SKM-1 treated with dmso at 0.1 percent for 144 hours (cell line): ENCODE measurements at regions not wholly inside any gene's neighbourhood (a gene's known extent, or its start where the extent isn't known, plus 50 kb on each side); places are given as distances from the start of the nearest gene placed in this dataset.

ENCODE experiments used
- DNase-seq: peaks from one replicate; lab custom pipeline; 2025; ENCODE audit not compliant: unreplicated experiment; lab: John Stamatoyannopoulos, UW

DNA sequence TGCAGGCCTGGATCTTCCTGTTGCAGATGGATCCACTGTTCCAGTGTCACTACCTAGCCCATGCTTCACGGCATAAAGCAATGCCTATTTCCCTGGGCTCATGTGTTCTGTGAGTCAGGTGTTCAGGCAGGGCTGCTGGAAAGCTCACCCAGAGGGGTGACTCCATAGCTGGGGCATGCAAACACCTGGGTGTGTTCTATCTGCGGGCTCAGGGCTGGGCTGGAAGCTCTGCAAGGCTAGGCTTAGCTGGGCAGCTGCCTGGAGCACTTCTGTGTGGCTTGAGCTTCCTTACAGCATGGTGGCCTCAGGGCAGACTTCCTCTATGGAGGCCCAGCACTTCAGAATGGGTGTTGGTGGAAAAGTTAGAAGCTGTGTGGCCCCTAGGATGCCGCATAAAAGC, 139.9 kb downstream of the GADD45G start:
- no peak for DNase-seq

DNA sequence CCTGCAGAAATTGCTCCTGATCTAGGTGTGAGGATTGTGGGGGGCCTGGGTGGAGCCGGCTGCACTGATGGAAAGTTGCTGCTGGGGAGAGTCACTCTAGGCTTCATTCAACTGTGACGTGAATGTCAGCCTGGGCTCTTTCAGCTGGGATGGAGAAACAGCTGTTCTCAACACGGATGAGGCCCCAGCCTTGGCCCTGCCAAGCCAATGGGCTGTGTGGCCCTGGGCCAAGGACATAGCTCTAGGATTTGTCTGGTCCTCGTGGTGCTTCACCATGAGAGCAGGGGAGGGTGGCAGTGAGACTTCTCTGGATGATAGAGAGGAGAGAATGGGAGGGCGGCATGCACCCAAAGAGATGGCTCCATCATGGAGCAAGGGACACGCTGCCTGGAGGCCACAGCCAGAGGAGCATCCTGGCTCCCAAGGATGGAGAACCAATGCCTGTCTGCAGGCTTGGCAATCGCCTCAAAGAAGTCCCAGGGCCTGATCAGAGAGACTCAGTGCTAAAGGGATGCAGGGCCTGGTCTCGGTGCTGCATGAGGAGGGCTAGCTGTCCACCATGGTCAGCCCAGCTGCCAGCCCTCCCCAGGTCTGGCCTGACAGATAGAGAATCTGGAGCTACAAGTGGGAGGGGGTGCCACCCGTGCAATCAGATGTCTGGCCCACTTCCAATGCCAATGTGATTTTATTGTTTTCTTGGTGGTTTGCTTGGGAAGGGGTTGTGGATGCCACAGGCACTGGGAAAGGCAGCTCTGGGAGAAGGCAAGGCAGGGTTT, 141.0 kb downstream of the GADD45G start:
- no peak for DNase-seq

DNA sequence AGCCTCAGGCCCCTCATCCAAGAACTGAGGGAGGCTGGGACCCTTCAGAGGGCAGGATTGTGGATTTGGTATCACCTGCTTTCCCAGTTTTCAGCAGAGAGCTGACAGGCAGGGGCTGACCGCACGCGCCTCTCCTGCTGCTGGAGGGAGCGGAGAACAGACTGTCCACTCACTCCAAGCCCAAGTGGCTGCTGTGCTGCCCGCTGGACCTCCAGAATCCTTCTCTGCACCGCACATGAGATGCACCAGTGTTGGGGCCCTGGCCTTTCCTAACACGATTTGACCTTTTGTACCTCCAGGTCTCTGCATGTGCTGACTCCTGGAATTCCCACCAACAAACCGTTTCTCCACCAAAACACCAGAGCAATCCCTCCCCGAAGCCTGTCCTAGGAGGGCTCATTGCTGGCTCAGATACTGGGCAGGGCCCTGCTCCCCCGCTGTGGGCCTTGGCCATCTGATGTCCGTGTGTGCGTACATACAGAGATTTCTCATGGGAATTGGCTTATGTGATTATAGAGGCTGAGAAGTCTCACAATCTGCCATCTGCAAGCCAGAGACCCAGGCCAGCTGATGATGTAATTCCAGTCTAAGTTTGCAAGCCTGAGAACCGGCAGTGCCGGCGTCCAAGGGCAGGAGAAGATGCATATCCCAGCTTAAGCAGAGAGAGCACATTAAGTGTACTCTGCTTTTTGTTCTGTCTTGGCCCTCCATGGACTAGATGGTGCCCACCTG, 141.7 kb downstream of the GADD45G start:
- DNase-seq: no peak

DNA sequence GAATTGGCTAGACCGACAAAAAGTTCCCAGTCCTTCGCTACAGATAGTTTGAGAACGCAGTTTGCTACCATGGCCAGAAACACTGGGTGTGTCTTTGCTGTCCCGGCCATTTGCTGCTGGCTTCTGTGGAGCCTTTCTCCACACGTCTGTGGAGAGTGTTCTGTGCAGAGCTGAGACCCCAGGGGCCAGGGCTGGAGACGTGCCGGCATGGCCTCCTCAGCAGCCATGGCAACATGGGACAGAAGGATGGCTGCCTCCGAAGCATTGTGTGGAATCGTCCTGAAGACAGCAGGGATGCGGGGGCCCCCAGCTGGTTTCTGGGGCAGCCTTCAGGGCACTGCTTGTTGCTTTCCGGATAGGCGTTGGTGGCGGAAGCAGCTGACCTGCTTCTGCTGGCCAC, 142.8 kb downstream of the GADD45G start:
- DNase-seq: no peak

DNA sequence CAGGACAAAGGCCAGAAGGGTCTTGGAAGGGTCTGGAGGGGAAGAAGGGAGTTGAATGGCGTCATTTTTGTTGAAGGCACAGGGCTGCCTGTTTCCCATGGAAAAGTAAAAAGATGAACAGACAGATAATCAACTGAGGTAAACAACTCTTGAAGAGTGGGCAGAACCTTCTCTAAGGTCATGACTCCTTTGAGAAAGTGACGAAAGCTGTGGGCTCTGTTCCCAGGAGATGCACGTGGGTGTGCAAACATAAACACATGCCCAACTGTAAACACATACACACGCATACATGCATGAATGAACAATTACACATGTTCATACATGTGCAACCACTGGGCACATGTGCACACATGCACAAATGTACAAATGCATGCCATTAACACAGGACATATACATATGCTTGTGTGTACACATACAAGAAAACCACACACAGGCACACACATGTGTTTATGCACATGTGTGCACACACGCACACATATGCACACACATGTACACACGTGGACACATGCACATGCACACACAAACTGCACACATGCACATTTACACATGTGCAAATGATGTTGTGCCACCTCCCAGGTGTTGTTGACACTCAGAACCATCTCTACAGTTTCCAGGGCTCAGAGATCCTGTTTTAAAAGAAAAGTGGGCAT, 143.3 kb downstream of the GADD45G start:
- DNase-seq: no peak

DNA sequence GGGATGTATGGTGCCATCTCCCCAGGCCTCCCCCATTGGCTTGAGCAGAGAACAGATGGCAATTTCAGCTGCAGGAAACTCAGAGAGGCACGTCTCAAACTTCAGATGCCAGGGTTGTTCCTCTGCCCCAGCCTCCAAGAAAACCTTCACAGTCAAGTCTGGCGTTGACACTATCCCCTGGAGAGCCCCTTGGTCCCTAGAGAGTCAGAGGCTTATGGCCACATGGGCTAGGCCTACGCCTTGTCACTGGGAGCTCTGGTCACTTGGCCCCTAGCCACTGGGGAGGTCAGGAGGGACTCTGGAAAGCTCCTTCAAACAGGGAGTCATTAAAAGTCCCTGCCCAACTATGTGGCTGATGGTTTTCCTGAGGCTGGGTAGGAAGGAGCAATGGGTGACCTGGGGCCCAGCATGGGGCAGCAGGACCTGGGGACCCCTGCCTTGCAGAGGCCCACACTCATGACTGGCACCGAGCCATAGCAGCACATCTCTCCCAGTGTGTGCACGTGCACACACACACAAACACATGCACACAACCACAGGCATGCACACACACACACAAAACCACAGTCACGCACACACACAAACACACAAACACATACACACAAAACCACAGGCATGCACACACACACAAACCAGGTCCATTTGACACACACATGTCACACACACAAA, 144.2 kb downstream of the GADD45G start:
- no peak for DNase-seq

DNA sequence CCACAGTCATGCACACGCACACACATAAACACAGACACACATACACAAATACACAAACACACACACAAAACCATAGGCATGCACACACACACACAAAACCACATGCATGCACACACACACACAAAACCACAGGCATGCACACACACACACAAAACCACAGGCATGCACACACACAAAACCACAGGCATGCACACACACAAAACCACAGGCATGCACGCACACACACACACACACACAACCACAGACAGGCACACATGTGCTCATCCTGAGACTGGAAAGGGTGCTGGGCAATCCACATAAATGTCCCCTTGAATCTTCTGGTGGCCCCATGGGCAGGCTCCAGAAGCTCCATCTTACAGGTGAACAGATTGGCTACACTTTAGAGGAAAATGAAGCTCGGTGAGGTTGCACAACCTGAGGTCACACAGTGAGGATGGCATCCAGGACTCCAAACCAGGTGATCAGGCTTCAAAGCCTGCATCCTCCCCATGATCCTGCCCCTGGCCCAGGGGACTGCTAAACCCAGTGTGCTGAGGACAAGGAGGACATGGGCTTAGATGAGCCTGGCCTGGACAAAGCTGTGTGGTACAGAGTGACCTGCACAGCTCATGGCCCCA, 144.8 kb downstream of the GADD45G start:
- no peak for DNase-seq

DNA sequence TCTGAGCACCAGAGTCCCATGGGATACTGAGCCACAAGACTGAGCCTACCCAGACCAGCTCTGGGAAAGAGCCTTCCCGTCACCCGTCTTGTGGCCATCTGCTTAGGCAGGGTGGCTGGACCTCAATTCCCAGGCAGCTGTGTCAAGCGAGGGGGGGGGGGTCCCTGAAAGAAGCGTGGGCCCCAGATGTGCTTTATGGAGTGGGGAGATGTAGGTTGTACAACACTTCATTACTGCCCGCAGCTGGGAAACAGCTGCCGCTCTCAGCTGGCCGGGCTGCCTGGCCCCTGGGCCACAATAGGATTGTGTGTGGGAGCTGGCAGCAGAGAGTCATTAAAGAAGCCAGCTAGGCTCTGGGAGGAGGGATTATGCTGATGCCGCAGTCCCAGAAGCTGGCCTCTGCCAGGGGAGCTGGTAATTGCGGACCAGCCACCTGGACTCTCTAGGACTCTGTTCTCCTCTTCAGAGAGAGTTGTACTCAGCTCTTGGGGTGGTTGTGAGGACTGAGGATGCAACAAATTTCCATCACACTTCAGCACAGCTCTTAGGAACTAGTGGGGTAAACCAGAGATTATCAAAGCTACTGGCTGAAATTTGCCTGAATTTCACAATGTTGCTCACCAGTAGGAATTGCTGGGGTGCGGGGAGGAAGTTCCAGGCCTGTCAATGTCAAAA, 145.4 kb downstream of the GADD45G start:
- DNase-seq: no peak

DNA sequence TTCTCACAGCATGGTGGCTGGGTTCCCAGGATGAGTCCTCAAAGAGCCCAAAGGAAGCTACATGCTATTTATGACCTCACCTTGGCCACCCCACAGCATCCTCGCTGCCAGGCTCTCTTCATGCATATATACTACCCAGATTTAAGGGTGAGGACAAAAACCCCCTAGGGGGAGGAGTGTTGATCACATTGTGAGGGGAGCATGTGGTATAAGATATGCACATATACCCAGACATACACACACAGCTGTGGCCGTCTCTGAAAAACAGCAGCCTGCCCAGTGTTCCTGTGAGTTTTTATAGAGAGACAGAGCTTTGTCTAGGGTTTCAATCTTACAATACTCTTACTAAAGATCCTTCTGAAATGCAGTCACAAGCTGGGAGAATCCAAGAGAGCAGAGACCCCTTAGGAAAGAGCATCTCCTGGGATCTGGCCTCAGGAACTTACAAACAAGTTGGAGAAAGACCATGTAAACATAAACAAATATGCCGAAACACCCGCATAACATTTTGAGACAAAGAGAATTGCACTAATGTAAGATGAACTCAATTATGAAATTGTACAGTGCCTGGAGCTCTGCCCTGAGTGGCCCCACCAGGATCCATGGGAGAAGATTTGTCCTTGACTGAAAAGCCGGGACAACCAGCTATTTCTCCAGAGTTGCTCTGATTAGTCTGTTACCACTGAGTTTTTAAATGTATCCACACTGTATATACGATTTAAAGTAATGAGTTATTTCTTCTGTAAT, 146.4 kb downstream of the GADD45G start:
- DNase-seq: no peak

DNA sequence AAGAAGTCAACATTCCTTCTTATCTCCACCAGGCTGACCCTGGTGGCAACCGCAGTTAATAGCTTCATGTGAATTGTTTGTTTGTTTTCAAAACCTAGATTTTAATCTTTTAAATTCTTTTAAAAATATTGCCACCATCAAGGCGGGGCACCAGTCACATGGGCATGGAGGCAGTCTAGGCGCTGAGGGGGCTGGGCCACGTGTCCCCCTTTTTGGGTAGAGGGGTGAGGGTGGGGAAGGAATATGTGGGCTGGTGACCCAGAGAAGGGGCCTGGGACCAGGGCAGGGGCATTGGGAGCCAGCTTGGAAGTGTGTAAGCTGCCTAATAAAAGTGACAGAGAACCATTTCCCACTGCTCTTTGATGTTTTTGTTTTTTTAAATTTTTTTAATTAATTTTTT, 147.3 kb downstream of the GADD45G start:
- no peak for DNase-seq

DNA sequence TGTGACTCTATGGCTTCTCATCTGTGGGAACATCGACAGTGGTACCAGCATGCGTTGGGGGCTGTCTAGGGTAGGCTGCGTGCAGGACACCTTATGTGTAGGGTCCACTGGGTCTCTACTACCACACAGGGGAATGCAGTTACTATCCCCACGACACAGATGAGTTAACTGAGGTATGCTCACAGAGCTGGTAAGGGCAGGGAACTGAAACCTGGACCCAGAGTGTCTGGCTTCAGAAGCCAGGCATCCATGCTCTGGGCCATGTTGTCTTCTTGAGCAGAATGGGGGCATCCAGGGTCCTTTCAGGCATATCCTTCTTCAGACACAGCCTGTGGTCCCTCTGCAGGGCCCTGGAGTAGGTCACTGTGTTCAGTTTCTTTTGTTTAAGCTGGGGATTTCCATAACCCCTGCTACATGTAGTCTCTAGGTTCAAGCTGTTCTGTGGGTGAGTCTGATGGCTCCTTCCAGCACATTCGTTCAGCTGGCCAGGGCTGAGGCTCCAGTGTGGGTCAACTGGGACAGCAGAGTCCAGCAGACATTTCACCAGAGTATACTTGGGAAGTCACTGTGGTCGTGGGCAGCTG, 148.8 kb downstream of the GADD45G start:
- no peak for DNase-seq

DNA sequence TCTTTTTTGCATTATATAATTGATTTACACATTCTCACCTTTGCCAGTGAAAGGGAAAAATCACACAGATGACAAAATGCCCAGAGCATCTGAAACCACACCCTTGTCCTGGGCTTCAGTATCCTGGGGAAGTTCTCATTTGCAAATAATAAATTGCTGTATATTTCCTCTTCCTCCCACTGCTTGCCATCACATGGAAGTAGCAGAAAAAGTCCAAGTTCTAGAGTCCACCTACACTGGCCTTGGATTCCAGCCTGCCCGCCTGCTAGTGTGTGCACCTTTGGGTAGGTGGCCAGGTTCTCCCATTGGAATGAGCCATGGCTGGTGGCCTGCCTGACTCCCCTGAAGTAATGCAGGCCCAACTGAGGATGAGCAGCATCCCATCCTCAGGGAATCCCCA, 149.4 kb downstream of the GADD45G start:
- DNase-seq: no peak

DNA sequence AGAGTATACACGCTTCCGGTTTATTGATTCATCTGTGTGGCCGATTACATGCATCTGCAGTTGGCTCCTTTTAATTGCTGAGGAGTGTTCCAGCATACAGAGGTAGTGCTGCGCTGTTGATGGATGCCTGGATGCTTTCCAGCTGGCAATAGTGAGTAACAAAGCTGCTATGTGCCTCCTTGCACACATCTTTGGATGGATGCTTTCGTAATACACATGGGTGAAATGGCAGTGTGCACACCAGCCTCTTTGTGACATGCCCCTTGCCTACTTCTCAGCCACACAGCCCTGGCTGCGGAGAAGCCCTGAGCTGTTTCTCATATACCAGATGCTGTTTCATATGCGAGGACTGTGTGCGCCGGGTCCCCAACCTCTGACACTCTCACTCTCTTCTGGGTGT, 151.0 kb downstream of the GADD45G start:
- no peak for DNase-seq

DNA sequence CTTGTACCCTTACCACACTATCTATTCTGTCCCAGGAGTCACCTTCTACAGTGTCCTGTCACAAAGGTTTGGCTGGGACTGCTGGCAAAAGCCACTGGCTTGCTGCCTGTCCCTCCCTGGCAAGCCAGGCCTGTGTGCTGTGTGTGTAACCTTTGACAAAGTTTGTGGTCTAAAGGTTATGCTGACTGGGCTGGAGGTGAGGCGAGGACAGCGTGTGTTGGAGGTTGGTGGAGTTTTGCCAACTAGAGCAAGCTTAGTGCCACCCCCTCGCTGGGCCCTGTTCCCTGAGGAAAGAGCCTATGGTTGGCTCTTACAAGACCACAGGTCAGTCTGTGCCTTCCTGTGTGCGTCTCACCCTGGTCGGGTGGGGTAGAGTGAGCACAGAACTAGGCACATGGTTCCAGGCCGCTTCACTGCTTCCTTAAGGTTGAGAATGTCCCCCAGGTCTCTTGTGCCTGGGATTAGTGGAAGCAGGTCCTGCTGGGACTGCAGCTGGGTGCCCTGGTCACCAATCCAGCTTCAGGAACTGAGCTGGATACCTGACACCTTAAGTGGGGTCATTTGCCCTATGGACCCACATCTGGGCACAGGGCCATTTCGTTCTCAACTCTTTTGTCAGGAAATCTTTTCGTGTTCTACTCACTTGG, 152.2 kb downstream of the GADD45G start:
- no peak for DNase-seq

DNA sequence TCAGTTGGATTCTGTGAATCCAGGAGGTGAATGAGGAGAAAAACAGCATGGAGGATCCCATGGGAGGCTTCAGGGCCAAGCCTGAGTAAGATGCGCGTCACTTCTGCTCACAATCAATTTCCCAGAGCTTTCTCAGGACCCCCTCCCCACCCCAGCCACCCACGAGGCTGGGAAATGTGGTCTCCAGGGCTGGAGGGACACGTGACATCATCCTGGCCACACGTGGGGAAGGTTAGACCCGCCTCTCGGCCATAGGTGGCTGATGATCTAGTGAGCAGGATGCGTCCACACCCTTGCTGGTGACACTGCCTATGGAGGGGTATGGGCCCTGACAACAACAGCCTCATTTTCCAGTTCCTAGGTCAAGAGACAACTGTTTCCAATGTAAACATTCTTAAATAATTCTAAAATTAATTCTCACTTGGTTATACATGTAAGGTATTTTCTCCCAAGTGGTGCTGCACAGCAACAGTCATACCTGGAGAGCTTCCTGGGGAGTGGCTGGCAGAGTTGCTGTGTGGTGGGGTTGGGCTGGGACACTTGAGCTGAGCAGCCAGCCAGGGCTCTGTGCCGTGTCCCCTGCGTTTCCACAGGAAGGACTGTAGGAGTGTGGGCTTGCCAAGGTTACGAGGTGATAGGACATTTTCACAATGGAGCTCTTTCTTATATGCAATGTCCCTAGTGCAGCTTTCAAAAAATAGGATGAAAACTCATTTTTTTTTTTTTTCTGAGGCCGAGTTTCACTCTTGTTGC, 153.1 kb downstream of the GADD45G start:
- no peak for DNase-seq

DNA sequence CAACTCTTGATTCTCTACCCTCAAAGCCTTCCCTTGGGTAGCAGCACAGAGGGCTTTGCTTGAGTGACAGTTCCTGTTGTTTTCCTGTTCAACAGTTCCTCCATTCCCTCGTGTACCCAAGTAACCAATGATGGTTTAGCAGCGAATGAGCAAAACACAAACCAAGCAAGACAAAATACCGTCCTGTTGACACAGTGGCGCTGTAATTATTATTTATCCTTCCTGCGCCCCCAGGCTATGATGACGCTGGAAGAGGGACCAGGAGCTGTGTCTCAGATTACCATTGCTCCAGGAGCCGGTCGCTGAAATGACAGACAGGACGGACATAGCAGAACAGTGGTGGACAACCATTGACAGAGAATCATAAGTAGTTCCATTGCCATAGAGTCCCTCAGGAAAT, 154.8 kb downstream of the GADD45G start:
- no peak for DNase-seq

DNA sequence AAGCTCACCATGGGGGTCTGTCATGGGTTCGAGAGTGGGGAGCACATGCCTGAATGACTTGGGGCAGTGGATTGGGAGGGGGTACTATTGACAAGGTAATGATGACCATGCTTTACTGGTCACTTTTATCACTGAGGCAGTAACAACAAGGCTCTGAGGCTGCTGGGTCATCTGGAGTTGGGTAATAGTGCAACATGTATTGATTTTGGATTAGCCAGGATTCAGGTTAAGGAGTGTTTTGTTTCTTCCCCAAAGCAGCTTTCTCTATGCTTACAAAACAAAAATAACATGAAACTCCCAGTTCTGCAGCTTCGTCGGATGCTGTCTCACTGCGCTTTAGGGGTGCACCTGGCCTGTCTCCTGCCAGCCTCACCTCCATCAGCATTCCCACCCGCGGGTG, 155.3 kb downstream of the GADD45G start:
- DNase-seq: no peak

DNA sequence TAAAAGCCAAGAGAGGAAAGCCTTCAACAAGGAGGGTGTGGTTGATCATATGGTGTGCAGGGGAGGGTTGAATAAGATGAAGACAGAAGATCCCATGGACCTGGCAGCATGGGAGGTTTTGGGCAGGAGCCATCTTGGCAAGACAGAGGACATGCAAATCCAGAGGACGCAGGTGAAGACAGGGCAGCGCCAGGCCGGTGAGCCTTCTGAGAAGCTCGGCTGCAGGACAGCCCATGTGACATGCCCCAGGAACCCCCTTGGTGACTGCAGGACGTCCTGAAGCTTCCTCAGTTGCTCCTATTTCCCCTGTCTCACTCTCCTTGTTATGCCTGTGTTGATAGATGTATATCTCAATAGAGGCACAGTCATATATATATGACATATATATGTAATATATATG, 159.4 kb downstream of the GADD45G start:
- DNase-seq: no peak
